Stimulated activated naive CD8-positive, alpha-beta T cell treated with anti-CD3 and anti-CD28 coated beads, Interleukin-15, amount 100 ng/mL, for 72 hours (primary cell): ENCODE measurements at regions not wholly inside any gene's neighbourhood (a gene's known extent, or its start where the extent isn't known, plus 50 kb on each side); places are given as distances from the start of the nearest gene placed in this dataset.

Experiments
- ATAC-seq: fragments of 150-1000 bp; cut with Tn5 transposase; 2 replicates; pipeline ENCODE4 v1.10.0; 2021; ENCODE audit warnings: mild to moderate bottlenecking, moderate library complexity
- DNase-seq, 2 donors: peaks; one replicate each; pipeline ENCODE4 v3.0.0; 2021 to 2022
- H3K27ac Mint-ChIP-seq, 2 donors: one replicate each; pipeline ENCODE4 v1.8.0; 2022; ENCODE audit warnings: mild to moderate bottlenecking in 2 of 2, mixed read lengths in 2 of 2, moderate library complexity in 2 of 2
- H3K27me3 Mint-ChIP-seq: one replicate; pipeline ENCODE4 v1.8.0; 2022; ENCODE audit warnings: mixed read lengths
- H3K4me1 Mint-ChIP-seq: one replicate; pipeline ENCODE4 v1.8.0; 2022; ENCODE audit warnings: mild to moderate bottlenecking, mixed read lengths
- H3K4me3 Mint-ChIP-seq, 2 donors: one replicate each; pipeline ENCODE4 v1.8.0; 2022; ENCODE audit warnings: mild to moderate bottlenecking in 2 of 2, mixed read lengths in 2 of 2, moderate library complexity in 1 of 2
- H3K9me3 Mint-ChIP-seq, 2 donors: one replicate each; pipeline ENCODE4 v1.8.0; 2022; ENCODE audit warnings: mixed read lengths in 2 of 2

DNA sequence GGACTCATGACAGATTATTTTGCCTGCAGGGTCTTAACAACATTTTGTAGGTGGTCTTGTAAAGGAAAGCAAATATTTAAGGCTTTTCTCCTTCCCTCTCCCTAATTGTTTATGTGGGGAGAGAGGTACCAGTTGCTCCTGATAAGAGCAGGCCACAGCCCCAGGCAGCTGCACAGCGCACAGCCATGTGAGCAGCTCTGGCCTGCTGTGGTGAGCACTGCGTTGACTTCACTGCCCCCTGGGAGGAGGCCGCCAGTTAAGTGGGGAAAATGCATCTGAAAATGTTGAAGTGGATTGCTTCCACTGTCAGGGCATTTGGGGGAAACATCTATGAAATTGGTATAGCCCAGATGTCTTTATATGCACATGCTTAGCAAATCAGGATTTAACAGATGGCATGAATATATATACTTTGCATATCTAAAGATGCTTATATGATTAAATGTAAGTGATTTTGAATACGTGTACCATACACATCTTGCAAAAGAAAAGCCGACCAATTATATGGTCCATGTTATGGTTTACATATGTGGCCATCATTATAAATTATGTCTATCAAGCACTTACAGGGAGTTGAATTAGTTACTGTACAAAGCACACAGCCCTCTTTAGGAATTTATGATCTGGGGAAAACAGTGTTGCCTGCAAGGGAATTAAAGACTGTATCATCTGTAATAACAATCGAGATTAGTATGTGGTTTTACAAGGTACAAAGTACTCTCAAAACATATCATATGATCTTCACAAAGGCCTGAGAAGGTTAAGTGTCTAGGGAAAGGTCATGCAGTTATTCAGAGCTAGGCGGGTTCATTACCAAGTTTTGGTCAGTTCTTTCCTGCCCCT, 132.1 kb downstream of the RHOU start:
- Mint-ChIP-seq H3K9me3 (no peaks in the 10 kb centered on the region), H3K27ac (peak overlapping the region in 1 of 2 donors; percentile 31), H3K4me1 (peaks cover 26% of the 10 kb centered on the region), H3K4me3 (no peak overlapping the region), H3K27me3 (no peaks in the 10 kb centered on the region)
- no peak for DNase-seq
- ATAC-seq: no peak

DNA sequence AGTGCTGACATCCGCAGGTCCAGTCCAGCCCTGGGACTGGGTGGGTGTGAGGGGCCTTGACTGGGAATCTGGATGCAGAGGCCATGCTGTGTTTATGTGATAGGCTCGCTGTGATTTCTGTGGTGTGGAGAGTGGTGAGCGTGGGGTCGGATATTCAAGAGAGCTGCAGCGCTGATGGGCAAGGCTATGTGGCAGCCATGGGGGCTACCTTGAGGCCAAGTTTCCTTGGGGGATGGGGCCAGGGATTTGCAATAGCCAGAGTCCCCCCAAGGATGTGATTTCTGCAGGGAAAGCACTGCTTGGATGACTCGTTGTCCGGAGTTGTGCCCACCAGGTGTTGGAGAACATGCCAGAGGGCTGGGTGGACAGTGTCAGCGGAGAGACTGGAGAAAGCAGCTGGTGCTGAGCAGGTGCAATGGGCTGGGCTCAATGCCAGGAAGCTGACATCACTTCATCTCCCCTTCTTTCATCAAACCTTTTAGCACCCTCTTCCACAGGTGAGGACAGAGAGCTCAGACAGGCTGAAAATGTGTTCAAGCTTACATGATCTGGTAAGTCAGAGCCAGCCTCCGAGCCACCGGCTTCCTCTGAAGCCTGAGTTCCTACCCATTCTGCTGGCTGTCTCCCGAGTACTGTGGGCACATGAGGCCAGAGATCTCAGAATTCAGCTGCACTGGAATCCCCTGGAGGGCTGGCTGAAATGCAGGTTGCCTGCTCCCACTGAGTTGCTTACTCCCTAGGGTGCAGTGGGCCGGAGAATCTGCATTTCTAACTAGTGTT, 132.9 kb downstream of the RHOU start:
- DNase-seq: no peak
- H3K9me3 Mint-ChIP-seq: no peaks in the 10 kb centered on the region

DNA sequence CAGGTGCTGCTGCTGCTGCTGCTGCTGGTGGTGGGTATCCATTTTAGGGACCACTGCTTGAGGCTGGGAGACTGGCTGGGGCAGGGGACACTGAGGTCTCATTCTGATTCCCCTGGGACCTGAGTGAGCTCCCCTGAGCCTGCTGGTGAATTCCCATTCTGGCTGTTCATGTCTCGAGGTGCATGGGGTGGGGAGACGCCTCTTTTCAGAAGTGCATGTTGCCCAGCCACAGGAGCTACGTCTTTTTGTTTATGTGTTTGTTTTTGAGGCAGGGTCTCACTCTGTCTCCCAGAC, 133.4 kb downstream of the RHOU start:
- ATAC-seq (no peak), DNase-seq (no peak)
- Mint-ChIP-seq H3K4me1 (peaks cover 17% of the 10 kb centered on the region), H3K9me3 (no peaks in the 10 kb centered on the region), H3K27me3 (no peaks in the 10 kb centered on the region), H3K4me3 (no peak overlapping the region), H3K27ac (no peak overlapping the region)

More for the DNA sequence above, 132.9 kb downstream of the RHOU start:
- Mint-ChIP-seq H3K4me3 (no peak overlapping the region), H3K27me3 (no peaks in the 10 kb centered on the region), H3K27ac (peak overlapping the region in 1 of 2 donors; percentile 31), H3K4me1 (peaks cover 22% of the 10 kb centered on the region)
- ATAC-seq: no peak

DNA sequence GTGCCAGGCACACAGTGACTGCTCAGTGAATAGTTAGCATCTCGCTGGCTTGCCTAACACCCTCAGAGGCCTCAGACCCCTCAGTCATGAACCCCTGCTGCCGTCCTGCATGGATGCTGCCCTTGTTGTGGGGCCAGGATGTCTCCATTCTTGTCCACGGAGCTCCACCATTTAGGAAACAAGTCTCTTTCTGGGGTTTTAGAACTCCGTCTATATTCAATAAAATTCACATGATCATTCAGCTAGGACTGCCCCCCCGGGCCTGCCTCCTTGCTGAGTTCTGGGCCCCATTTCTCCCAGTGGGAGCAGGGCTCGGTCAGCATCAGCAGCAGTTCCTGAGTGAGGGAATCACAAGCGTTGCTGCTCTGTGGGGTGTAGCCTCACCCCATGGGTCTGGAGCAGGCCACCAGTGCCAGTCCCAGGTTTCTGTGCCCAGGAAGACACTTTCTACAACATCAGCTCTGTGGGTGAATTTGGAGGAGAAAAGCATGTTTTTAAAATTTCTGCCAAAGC, 134.1 kb downstream of the RHOU start:
- DNase-seq: no peak
- Mint-ChIP-seq H3K4me3 (no peak overlapping the region), H3K9me3 (no peaks in the 10 kb centered on the region), H3K27me3 (no peaks in the 10 kb centered on the region), H3K4me1 (peaks cover 10% of the 10 kb centered on the region), H3K27ac (no peak overlapping the region)
- no peak for ATAC-seq

DNA sequence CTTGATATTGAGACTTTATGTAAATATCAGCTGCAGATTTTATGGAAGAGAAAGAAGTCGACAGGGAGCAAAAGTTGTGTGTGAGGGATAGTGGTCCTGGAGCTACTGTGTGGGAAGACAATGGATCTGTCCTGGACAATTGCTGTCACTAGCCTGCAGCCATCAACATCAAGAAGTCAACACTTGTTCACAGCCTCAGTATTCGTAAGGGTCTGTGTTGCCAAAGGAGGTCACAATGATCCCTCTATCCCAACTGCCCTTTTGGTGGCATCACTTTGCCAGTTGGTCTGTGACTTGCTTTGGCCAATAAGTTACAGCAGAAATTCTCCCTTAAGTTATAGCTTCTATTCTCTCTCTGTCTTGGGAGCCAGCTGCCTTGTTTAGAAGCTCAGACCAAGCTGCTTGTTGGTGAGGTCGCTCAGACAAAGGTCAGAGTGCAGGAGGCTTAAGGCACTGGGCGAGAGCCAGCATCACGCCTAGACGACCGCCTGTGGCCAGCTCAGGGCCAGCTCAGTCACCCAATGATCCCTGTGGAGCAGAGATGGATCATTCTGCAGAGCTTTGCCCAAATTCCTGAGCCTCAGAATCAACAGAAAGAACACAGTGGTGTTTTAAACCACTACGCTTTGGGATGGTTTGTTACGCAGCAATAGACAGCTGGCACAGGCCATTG, 134.9 kb downstream of the RHOU start:
- Mint-ChIP-seq H3K9me3 (no peaks in the 10 kb centered on the region), H3K4me1 (peaks cover 6% of the 10 kb centered on the region), H3K27ac (no peak overlapping the region), H3K4me3 (no peak overlapping the region), H3K27me3 (no peaks in the 10 kb centered on the region)
- DNase-seq: no peak
- no peak for ATAC-seq

DNA sequence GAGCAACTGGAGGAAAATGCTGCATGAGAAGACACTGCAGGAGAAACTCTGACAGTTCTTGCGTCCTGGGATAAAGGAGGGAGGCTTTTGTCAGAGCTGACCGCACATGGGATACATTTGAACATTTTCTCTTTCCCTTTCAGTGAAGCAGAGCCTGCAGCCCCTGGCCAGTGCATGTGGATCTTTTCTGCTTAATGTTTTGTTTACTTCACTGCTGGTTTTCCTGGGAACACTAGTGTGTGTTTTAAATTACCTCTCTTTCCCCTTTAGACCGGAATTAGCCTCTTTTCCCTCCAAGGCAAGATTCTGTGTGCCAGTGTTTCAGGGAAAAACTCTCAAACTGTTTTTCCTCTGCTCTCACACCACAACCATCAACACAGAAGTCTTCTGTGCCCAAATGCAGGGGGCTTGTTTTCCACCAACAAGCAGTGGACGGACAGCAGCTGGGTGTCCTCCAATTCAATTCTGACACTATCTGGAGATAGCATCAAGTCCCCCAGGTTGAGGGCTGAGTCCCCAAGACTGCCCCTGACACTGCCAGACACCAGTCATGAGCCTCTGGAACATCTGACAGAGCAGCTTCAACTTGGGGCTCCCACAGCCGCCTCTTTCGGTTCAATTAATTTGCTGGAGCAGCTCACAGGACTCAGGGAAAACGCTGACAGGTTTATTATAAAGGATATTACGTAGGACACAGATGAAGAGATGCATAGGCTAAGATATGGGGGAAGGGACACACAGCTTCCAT, 136.2 kb downstream of the RHOU start:
- H3K4me3 Mint-ChIP-seq: no peak overlapping the region
- no peaks in the 10 kb centered on the region for H3K27me3 Mint-ChIP-seq
- ATAC-seq (no peak), DNase-seq (no peak)
- no peaks in the 10 kb centered on the region for H3K9me3 Mint-ChIP-seq
- H3K4me1 Mint-ChIP-seq: peaks cover 6% of the 10 kb centered on the region
- H3K27ac Mint-ChIP-seq: peak overlapping the region in 1 of 2 donors; percentile 49

DNA sequence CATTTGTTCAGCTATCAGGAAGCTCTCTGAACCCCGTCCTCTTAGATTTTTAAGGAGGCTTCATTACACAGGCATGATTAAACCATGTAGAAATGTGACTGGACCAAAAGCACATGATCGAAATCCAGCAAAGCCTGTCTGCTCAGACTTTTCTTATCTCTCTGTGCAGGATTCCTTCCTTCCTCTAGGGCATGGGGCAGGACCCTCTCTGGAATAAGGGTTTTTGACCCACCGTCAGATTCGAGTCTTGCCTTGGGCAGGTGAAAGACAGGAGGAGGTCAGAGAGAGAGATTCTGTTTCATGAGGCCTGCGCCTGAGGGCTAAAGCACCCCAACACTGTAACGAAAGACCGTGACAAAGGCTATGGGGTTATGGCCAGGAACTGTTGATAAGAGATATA, 136.8 kb downstream of the RHOU start:
- ATAC-seq (no peak), DNase-seq (no peak)
- no peak overlapping the region for H3K4me3 Mint-ChIP-seq
- no peak overlapping the region for H3K27ac Mint-ChIP-seq
- peaks cover 6% of the 10 kb centered on the region for H3K4me1 Mint-ChIP-seq
- no peaks in the 10 kb centered on the region for H3K27me3 Mint-ChIP-seq
- H3K9me3 Mint-ChIP-seq: no peaks in the 10 kb centered on the region

DNA sequence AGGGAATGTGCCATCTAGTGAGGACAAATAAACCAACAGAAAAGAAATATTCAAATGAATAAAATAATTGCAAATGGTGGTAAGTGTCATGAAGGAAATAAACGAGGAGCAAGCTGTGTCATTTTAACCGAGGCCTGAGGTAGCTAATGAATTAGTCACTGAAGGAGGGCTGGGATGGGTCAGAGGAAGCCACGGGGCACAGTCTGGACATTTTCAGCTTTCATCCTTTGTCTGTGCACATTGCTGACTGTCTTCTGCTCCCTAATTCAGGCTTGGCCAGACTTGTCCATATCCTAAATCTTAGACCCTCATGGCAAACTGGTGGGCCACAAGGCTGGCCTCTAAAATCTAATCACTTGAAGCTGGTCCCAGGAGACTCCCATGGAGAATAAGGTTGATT, 138.4 kb downstream of the RHOU start:
- Mint-ChIP-seq H3K27me3 (no peaks in the 10 kb centered on the region), H3K27ac (no peak overlapping the region), H3K9me3 (peaks cover 0 to 6% of the 10 kb centered on the region in 2 donors), H3K4me3 (no peak overlapping the region), H3K4me1 (no peaks in the 10 kb centered on the region)
- DNase-seq (no peak), ATAC-seq (no peak)

DNA sequence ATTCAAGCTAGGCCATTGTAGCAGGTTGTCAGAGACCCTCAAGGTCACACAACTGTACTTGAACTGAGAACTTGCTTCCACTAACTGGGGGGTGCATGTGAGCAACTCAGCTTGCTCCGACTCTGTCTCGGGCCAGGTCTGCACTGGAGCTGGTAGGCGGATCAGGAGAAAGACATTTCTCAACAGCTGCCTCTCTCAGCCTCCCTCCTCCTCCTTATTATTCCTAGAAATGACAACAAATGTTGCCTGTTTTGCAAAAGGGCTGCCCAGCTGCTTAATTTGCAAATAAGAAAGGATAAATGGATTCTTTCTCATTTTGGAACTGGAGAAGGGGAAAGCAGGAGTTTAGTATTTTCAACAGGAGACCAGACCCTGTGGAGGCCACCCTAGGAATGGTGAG, 140.5 kb downstream of the RHOU start:
- ATAC-seq (no peak), DNase-seq (no peak)
- Mint-ChIP-seq H3K4me3 (no peak overlapping the region), H3K27me3 (no peaks in the 10 kb centered on the region), H3K9me3 (peaks cover 0 to 15% of the 10 kb centered on the region in 2 donors), H3K27ac (no peak overlapping the region), H3K4me1 (no peaks in the 10 kb centered on the region)

DNA sequence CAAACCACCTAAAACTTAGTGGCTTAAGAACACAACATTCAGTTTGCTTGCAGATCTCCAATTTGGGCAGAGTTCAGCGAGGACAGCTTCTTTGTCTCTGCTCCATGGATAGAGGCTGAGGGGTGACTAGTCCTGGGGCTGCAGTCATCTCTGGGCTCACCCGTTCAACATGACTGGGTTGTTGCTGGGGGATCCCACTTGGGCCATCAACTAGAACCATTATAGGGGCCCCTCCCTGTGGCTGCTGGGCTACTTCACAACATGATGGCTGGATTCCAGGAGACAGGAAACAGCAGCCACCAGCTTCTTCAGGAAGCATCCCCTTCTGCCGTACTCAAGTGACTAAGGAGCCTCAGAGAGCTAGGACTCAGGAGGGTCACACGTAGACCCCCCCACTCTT, 140.9 kb downstream of the RHOU start:
- no peak overlapping the region for H3K27ac Mint-ChIP-seq
- peaks cover 0 to 15% of the 10 kb centered on the region in 2 donors for H3K9me3 Mint-ChIP-seq
- no peak overlapping the region for H3K4me3 Mint-ChIP-seq
- no peaks in the 10 kb centered on the region for H3K4me1 Mint-ChIP-seq
- ATAC-seq (no peak), DNase-seq (no peak)
- no peaks in the 10 kb centered on the region for H3K27me3 Mint-ChIP-seq

DNA sequence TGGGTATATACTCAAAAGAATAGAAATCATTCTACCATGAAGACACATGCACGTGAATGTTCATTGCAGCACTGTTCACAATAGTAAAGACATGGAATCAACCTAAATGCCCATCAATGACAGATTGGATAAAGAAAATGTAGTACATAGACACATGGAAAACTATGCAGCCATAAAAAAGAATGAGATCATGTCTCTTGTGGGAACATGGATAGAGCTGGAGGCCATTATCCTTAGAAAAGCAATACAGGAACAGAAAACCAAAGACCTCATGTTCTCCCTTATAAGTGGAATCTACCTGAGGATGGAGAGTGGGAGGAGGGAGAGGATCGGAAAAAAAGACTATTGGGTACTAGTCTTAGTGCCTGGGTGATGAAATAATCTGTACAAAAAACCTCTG, 143.9 kb downstream of the RHOU start:
- ATAC-seq (no peak), DNase-seq (no peak)
- Mint-ChIP-seq H3K4me3 (no peak overlapping the region), H3K4me1 (no peaks in the 10 kb centered on the region), H3K27me3 (no peaks in the 10 kb centered on the region), H3K9me3 (peaks cover 0 to 23% of the 10 kb centered on the region in 2 donors), H3K27ac (no peak overlapping the region)

DNA sequence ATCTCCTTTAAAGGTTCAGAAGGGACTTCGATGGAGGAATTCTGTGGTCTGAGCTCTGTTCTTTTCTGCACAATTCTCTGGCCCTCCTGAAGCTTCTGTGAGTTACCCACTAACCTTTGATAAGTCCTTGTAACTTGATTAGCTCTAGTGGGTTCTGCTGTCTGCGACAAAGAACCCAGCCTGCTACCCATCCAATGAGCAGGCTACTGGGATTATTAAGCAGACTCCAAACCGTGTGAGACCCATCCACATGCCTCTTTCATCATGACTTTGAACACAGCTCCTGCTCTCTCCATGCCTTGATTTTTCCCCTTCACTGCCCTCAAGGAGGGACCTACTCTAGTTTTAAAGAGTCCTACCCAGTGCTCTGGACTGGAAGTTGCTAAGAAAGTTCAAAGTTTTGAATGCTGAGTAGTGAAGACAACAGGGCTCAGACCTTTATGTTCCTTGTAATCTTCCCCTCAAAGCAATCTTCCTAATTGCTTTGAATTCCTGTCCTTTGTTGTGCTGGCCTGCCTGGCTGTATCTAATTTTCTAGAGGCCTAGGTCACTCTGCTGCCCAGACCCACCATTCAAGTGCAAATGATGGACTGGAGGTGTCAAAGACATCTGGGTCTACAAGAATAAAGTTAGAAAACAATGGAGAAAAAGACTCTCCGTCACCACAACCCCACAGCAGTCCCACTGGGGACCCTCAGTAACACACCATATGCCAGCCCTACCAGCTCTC, 146.9 kb downstream of the RHOU start:
- Mint-ChIP-seq H3K9me3 (peaks cover 0 to 27% of the 10 kb centered on the region in 2 donors), H3K4me3 (no peak overlapping the region), H3K27me3 (no peaks in the 10 kb centered on the region), H3K4me1 (no peaks in the 10 kb centered on the region), H3K27ac (no peak overlapping the region)
- ATAC-seq (no peak), DNase-seq (no peak)

DNA sequence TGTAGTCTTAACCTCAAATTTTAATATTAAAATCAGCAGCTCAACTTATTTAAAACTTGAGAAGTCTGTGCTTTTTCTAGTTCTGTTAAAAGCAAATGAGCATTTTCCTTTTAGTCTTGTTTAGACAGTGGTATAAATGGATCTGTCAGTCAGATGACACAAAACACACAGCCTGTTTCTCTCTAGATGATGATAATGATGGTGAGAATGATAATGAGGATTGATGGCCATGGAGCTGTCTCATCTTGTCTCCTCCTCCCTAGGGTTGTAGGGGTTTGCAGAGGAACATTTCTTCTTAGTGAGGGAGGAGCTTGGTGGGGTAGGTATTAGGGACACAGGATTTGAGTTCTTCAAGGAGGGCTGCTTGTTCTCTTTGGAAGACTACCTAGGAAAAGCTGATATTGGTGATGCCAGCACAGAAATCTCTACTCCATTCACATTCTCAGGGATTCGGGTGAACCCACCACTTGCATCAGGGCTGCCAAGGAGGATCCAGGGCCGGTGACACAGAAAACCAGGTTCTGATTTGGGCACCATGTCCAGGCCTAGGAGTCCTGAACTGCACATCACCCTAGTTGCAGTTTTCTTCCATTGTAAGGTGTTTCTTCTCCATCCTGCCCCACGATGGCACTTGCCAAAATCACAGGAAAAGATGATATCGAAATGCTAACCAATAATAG, 147.6 kb downstream of the RHOU start:
- no peak overlapping the region for H3K27ac Mint-ChIP-seq
- no peak for ATAC-seq
- peaks cover 0 to 27% of the 10 kb centered on the region in 2 donors for H3K9me3 Mint-ChIP-seq
- H3K27me3 Mint-ChIP-seq: no peaks in the 10 kb centered on the region
- H3K4me1 Mint-ChIP-seq: no peaks in the 10 kb centered on the region
- DNase-seq: no peak
- no peak overlapping the region for H3K4me3 Mint-ChIP-seq

DNA sequence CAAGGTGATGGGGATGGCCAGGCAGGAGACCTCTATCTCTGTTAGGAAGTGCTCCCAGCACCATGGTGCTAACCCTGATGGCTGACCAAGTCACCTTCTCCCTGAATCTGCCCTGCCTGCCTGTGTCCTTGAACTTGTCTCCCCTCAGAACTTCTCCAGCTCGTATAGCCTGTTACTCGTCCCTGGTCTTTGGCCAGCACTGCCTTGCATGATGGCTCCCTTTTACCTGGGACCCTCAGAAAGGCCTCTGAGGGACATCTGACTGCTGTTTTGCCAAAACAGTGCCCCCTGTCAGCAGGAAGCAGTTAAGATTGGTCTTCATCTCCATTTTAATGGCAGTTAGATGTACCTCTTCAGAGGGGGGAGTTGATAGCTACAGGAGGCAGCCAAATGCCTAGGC, 148.3 kb downstream of the RHOU start:
- Mint-ChIP-seq H3K27me3 (no peaks in the 10 kb centered on the region), H3K27ac (no peak overlapping the region), H3K4me1 (no peaks in the 10 kb centered on the region), H3K4me3 (no peak overlapping the region), H3K9me3 (peaks cover 0 to 22% of the 10 kb centered on the region in 2 donors)
- ATAC-seq (no peak), DNase-seq (no peak)
